AG04449 (cell line): ENCODE measurements at regions not wholly inside any gene's neighbourhood (a gene's known extent, or its start where the extent isn't known, plus 50 kb on each side); places are given as distances from the start of the nearest gene placed in this dataset.

Experiments
- CTCF ChIA-PET: fragments of 350-600 bp; formaldehyde crosslinking; extraction: SDS; loops from one replicate; lab custom pipeline; 2021; ENCODE audit warnings: antibody characterized with exemption; lab: Yijun Ruan, JAX
- POLR2A ChIA-PET: fragments of 400-600, 350-600 bp; formaldehyde crosslinking; extraction: SDS; loops from one replicate; lab custom pipeline; 2020; ENCODE audit warnings: antibody characterized with exemption, inconsistent platforms; lab: Yijun Ruan, JAX
- DNase-seq: peaks from one replicate; pipeline ENCODE4 v3.0.0-alpha.2; 2010; ENCODE audit warnings: low read depth, low spot score
- H3K4me3 ChIP-seq: 2 replicates; pipeline ENCODE4 v1.5.1; 2011; ENCODE audit warnings: low read depth, mild to moderate bottlenecking, control low read depth, low read length
- CTCF ChIP-seq: IDR thresholded peaks from one replicate; pipeline ENCODE4 v1.5.1; 2011; ENCODE audit warnings: mild to moderate bottlenecking, moderate library complexity, low read length, control low read depth, inconsistent platforms; ENCODE audit not compliant: insufficient read depth; ENCODE audit errors: missing control alignments

- no peak overlapping the region for H3K4me3 ChIP-seq
- DNase-seq: no peak
- ChIA-PET CTCF (interaction anchor here (0.8 kb wide), 1 partner anchor 8 kb away, joined by 3 read pairs; no protein-coding TSS in a partner anchor), POLR2A (no interaction called here)
- no peak for TF ChIP-seq CTCF
These were observed 753.9 kb downstream of the TUSC7 start for GRCh38 chr3:117463276-117464115.

- no peak for DNase-seq
- no peak overlapping the region for H3K4me3 ChIP-seq
- ChIA-PET CTCF (interaction anchor here (1.4 kb wide), 1 partner anchor 9 kb away, joined by 3 read pairs; no protein-coding TSS in a partner anchor), POLR2A (no interaction called here)
- TF ChIP-seq CTCF: no peak
These were observed 762.3 kb downstream of the TUSC7 start for GRCh38 chr3:117471831-117472230.

GRCh38 chr3:117473981-117474538 is 764.5 kb downstream of the TUSC7 start:
- TF ChIP-seq CTCF: no peak
- no peak for DNase-seq
- no peak overlapping the region for H3K4me3 ChIP-seq
- POLR2A ChIA-PET: no interaction called here
- CTCF ChIA-PET: interaction anchor here (0.7 to 1.5 kb wide), 2 partner anchors 9 to 13 kb away, joined by 3 to 4 read pairs; no protein-coding TSS in a partner anchor

- POLR2A ChIA-PET: no interaction called here
- TF ChIP-seq CTCF: no peak
- CTCF ChIA-PET: no interaction called here
- DNase-seq: no peak
- no peak overlapping the region for H3K4me3 ChIP-seq
These were observed 767.0 kb downstream of the TUSC7 start for GRCh38 chr3:117476572-117476971.

GRCh38 chr3:117477214-117477755 is 767.7 kb downstream of the TUSC7 start:
- CTCF ChIA-PET: no interaction called here
- TF ChIP-seq CTCF: no peak
- H3K4me3 ChIP-seq: no peak overlapping the region
- POLR2A ChIA-PET: no interaction called here
- no peak for DNase-seq

- CTCF ChIA-PET: no interaction called here
- no peak for DNase-seq
These were observed 769.5 kb downstream of the TUSC7 start for GRCh38 chr3:117479095-117479494.

More at GRCh38 chr3:117479095-117479494, 769.5 kb downstream of the TUSC7 start:
- no peak for TF ChIP-seq CTCF
- no peak overlapping the region for H3K4me3 ChIP-seq
- POLR2A ChIA-PET: no interaction called here
